ENCODE measurements at regions not wholly inside any gene's neighbourhood (a gene's known extent, or its start where the extent isn't known, plus 50 kb on each side); places are given as distances from the start of the nearest gene placed in this dataset.

DNA sequence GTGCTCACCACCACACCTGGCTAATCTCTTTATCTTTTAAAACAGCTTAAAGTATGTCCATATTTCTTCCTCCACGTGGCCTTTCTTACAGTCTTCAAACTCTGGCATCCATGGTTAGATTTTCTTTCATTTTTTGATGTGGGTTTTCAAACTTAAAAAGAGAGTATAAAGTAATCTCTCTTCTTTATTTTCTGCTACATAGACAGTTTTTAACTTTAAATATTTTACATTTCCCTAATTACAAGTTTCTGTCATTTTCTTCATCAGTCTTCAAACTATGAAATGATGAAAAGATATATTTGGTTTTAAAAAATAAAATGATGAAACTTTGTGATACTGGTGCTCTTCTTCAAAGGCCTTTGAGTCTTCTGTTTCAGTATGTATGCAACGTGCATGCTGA is 143.5 kb upstream of the ESRRG start:
- TF ChIP-seq, protein P1, sequence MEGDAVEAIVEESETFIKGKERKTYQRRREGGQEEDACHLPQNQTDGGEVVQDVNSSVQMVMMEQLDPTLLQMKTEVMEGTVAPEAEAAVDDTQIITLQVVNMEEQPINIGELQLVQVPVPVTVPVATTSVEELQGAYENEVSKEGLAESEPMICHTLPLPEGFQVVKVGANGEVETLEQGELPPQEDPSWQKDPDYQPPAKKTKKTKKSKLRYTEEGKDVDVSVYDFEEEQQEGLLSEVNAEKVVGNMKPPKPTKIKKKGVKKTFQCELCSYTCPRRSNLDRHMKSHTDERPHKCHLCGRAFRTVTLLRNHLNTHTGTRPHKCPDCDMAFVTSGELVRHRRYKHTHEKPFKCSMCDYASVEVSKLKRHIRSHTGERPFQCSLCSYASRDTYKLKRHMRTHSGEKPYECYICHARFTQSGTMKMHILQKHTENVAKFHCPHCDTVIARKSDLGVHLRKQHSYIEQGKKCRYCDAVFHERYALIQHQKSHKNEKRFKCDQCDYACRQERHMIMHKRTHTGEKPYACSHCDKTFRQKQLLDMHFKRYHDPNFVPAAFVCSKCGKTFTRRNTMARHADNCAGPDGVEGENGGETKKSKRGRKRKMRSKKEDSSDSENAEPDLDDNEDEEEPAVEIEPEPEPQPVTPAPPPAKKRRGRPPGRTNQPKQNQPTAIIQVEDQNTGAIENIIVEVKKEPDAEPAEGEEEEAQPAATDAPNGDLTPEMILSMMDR (IDR thresholded peaks at IDR 0.05; ENCODE audit: control extremely low read depth, extremely low read depth, low read depth, missing control alignments), result no peak
- no peak for DNase-seq (ENCODE audit: extremely low spot score)
- ChIA-PET CTCF (interaction anchor here (1.0 kb wide), 1 partner anchor 27 kb away, joined by 3 read pairs; no protein-coding TSS in a partner anchor), POLR2A (no interaction called here)

DNA sequence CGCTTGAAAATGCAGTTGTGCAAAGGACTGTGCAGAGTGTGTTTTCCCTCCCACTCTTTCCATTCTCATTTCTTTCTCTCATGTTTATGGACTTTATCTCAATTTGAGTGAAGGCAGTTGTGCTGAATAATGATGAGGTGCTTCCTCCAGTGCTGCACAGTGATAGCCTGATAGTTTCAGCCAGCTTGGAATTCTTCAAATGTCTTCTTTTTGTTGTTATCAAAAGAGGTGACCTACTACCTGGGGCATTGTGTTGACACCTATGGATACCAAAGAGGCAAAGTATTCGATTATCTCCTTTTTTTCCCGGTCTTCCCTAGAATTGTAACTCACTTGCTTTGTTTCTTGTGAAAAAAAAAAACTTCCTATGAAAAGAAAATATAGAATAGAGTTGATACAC is 132.6 kb upstream of the ESRRG start:
- CTCF ChIA-PET, result no interaction called here
- POLR2A ChIA-PET, result no interaction called here
- no peak for DNase-seq (ENCODE audit: extremely low spot score)
- TF ChIP-seq, protein P1 (IDR thresholded peaks at IDR 0.05; ENCODE audit: control extremely low read depth, extremely low read depth, low read depth, missing control alignments), result no peak

GRCh38 chr1:216854836-216855484 is 131.7 kb upstream of the ESRRG start:
- DNase-seq (ENCODE audit: extremely low spot score), result no peak
- CTCF ChIA-PET, result interaction anchor here (0.9 to 1.5 kb wide), 3 partner anchors 9 to 15 kb away, joined by 3 to 4 read pairs (median 3); no protein-coding TSS in a partner anchor
- POLR2A ChIA-PET, result no interaction called here
- TF ChIP-seq, protein P1 (IDR thresholded peaks at IDR 0.05; ENCODE audit: control extremely low read depth, extremely low read depth, low read depth, missing control alignments), result no peak

- POLR2A ChIA-PET, result no interaction called here
These were observed 127.8 kb upstream of the ESRRG start for GRCh38 chr1:216851073-216851472.

DNA sequence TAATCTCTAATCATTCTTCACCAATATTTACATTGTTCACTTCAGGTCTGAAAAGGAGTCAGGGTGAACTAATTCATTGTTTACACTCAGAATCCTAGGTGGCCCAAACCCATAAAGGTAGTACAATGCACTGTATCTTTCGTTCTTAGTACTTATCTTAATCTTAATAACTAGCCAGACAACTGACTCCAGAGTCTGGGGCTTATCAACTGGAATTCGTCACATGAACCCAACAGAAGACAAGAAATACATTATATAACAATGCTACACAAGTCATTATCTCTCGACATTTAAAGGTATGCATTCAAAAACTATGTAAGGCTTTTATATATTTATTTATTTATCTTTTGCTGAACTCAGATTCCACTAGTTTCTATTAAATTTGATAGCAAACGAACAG is 125.9 kb upstream of the ESRRG start:
- no peak for DNase-seq (ENCODE audit: extremely low spot score)
- TF ChIP-seq, protein P1 (IDR thresholded peaks at IDR 0.05; ENCODE audit: control extremely low read depth, extremely low read depth, low read depth, missing control alignments), result no peak
- ChIA-PET POLR2A (no interaction called here), CTCF (no interaction called here)

More at GRCh38 chr1:216851073-216851472, 127.8 kb upstream of the ESRRG start:
- DNase-seq (ENCODE audit: extremely low spot score), result no peak
- TF ChIP-seq, protein P1 (IDR thresholded peaks at IDR 0.05; ENCODE audit: control extremely low read depth, extremely low read depth, low read depth, missing control alignments), result no peak
- CTCF ChIA-PET, result no interaction called here

GRCh38 chr1:216847397-216848036 is 124.3 kb upstream of the ESRRG start:
- CTCF ChIA-PET, result no interaction called here
- DNase-seq (ENCODE audit: extremely low spot score), result no peak
- TF ChIP-seq, protein P1 (IDR thresholded peaks at IDR 0.05; ENCODE audit: control extremely low read depth, extremely low read depth, low read depth, missing control alignments), result no peak
- POLR2A ChIA-PET, result no interaction called here

Data from GM10248 (cell line).